Activated CD4-positive, alpha-beta T cell treated with anti-CD3 and anti-CD28 coated beads, Interleukin-2, amount 50 U/mL, for 16 hours (primary cell): ENCODE measurements at regions not wholly inside any gene's neighbourhood (a gene's known extent, or its start where the extent isn't known, plus 50 kb on each side); places are given as distances from the start of the nearest gene placed in this dataset.
"Not testable (repeated sequence)": the region's sequence is repeated elsewhere in the genome, so short reads cannot be mapped to it uniquely, and the experiment has no call there.

Experiments
- DNase-seq: peaks from one replicate; pipeline ENCODE4 v3.0.0-alpha.2; 2020

GRCh38 chr2:12613137-12613835 lies 103.5 kb upstream of the TRIB2 start:
- DNase-seq = no peak

- DNase-seq = no peak
Measured at GRCh38 chr2:12615509-12615908, 101.2 kb upstream of the TRIB2 start.

- DNase-seq = no peak
Measured at GRCh38 chr2:12616456-12617156, 100.1 kb upstream of the TRIB2 start.

- no peak for DNase-seq
Measured at GRCh38 chr2:12617366-12617765, 99.4 kb upstream of the TRIB2 start.

GRCh38 chr2:12617853-12618252 lies 98.9 kb upstream of the TRIB2 start:
- DNase-seq = no peak

- DNase-seq = no peak
Measured at GRCh38 chr2:12618576-12618975, 98.2 kb upstream of the TRIB2 start.

- DNase-seq = peak; percentile 10
Measured at GRCh38 chr2:12619975-12620374, 96.8 kb upstream of the TRIB2 start.

GRCh38 chr2:12620759-12621158 lies 96.0 kb upstream of the TRIB2 start:
- DNase-seq = no peak

- DNase-seq = no peak
Measured at GRCh38 chr2:12623051-12623450, 93.7 kb upstream of the TRIB2 start.

- DNase-seq = no peak
Measured at GRCh38 chr2:12624384-12624783, 92.4 kb upstream of the TRIB2 start.

GRCh38 chr2:12624905-12625598 lies 91.7 kb upstream of the TRIB2 start:
- no peak for DNase-seq

- DNase-seq = not testable (repeated sequence)
Measured at GRCh38 chr2:12628541-12628940, 88.2 kb upstream of the TRIB2 start.

GRCh38 chr2:12636837-12637581 lies 79.7 kb upstream of the TRIB2 start:
- no peak for DNase-seq

- DNase-seq = no peak
Measured at GRCh38 chr2:12637754-12638153, 79.0 kb upstream of the TRIB2 start.

- no peak for DNase-seq
Measured at GRCh38 chr2:12641441-12641840, 75.3 kb upstream of the TRIB2 start.

GRCh38 chr2:12642332-12642731 lies 74.4 kb upstream of the TRIB2 start:
- DNase-seq = no peak

GRCh38 chr2:12642859-12643258 lies 73.9 kb upstream of the TRIB2 start:
- no peak for DNase-seq

GRCh38 chr2:12649602-12650400 lies 66.9 kb upstream of the TRIB2 start:
- no peak for DNase-seq

- no peak for DNase-seq
Measured at GRCh38 chr2:12651641-12652040, 65.1 kb upstream of the TRIB2 start.

GRCh38 chr2:12652723-12653122 lies 64.0 kb upstream of the TRIB2 start:
- no peak for DNase-seq

GRCh38 chr2:12657560-12657959 lies 59.2 kb upstream of the TRIB2 start:
- no peak for DNase-seq

GRCh38 chr2:12658310-12658945 lies 58.3 kb upstream of the TRIB2 start:
- DNase-seq = no peak
